RWPE1 (cell line): ENCODE measurements at regions not wholly inside any gene's neighbourhood (a gene's known extent, or its start where the extent isn't known, plus 50 kb on each side); places are given as distances from the start of the nearest gene placed in this dataset.

ENCODE experiments used
- CTCF ChIA-PET: fragments of 350-600 bp; sonication (Branson Sonifier 250); formaldehyde crosslinking; extraction: SDS; loops from one replicate; lab custom pipeline; 2021; lab: Yijun Ruan, JAX
- POLR2A ChIA-PET: fragments of 400-600 bp; formaldehyde crosslinking; extraction: SDS; loops from one replicate; lab custom pipeline; 2020; ENCODE audit warnings: antibody characterized with exemption; ENCODE audit not compliant: low non-redundant PET; lab: Yijun Ruan, JAX
- DNase-seq: peaks from one replicate; pipeline ENCODE4 v3.0.0; 2012; ENCODE audit warnings: low spot score
- H3K27ac ChIP-seq: fragments of 450-650 bp; 2 replicates; pipeline ENCODE4 v1.5.1; 2017
- TF ChIP-seq, protein P1 (sequence below): fragments of 450-650 bp; conservative IDR thresholded peaks from 2 replicates; pipeline ENCODE4 v1.5.1; 2017; ENCODE audit warnings: low read depth, mild to moderate bottlenecking

DNA sequence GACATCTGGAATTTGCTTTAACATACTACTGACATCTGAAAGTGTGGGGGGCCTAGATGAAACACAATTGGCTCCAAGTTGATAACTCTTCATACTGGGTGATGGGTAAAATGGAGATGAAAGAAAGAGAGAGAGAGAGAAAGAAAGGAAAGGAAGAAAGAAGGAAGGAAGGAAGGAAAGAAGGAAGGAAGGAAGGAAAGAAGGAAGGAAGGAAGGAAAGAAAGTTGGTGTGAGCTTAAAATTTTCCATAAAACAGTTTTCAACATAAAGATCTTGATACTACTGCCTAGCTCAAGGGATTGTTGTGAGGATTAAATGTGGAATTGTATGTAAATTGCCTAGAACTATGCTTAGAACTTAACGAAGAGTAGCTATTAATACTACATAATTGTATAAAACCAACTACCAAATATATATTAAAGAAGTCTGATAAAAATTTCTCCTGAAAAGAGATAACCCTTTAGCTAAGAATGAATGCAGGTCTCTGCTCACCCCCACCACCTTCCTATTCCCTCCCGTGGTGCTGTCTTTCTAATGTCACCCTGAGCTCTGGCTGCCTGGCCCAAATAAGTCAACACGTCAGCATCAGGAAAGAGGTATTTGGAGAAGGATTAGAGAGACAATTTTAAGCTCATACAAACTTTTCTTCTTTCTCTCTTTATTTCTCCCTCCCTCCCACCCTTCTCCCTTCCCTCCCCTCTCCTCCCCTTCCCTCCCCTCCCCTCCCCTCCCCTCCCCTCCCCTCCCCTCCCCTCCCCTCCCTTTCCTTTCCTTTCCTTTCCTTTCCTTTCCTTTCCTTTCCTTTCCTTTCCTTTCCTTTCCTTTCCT, 89.3 kb upstream of the SGIP1 start:
- TF ChIP-seq, protein P1, sequence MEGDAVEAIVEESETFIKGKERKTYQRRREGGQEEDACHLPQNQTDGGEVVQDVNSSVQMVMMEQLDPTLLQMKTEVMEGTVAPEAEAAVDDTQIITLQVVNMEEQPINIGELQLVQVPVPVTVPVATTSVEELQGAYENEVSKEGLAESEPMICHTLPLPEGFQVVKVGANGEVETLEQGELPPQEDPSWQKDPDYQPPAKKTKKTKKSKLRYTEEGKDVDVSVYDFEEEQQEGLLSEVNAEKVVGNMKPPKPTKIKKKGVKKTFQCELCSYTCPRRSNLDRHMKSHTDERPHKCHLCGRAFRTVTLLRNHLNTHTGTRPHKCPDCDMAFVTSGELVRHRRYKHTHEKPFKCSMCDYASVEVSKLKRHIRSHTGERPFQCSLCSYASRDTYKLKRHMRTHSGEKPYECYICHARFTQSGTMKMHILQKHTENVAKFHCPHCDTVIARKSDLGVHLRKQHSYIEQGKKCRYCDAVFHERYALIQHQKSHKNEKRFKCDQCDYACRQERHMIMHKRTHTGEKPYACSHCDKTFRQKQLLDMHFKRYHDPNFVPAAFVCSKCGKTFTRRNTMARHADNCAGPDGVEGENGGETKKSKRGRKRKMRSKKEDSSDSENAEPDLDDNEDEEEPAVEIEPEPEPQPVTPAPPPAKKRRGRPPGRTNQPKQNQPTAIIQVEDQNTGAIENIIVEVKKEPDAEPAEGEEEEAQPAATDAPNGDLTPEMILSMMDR: no peak
- CTCF ChIA-PET: interaction anchor here (1.2 to 2.4 kb wide), 4 partner anchors 9 to 199 kb away, joined by 4 to 12 read pairs (median 5); no protein-coding TSS in a partner anchor
- DNase-seq: no peak
- POLR2A ChIA-PET: no interaction called here
- no peak overlapping the region for H3K27ac ChIP-seq

DNA sequence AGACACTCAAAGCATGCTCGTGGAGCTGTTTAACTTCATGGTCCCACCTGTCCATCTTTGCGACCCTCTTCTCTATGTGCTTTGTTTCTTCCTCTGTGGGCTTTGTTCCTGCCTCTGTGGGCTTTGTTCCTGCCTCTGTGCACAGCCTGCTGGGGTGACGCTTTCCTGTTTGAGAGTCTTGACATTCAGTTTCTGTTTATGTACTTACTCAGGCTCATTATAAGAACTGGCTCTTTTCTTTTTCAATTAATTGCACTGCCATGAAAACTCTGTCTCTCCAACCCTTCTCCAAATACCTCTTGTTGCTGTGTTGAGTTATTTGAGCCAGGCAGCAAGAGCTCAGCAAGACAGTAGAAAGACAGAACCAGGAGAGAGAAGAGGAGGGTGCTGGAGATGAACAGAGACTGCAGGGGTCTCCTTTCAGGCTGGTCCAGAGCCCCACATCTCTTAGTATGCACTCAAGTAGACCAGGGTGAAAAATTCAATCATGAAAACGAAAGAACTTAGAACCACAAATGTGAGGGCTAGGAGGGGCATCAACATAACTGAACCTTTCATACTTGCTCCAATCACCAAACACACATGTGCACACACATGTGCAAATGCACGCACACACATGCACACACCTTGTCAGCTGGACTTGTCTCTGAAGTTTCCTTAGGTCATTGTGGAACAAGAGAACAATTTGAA, 88.3 kb upstream of the SGIP1 start:
- DNase-seq: no peak
- ChIA-PET CTCF (interaction anchor here (0.6 to 2.4 kb wide), 16 partner anchors 8 to 486 kb away, joined by 3 to 17 read pairs (median 5); no protein-coding TSS in a partner anchor), POLR2A (interaction anchor here (0.7 kb wide), 1 partner anchor 11 kb away, joined by 3 read pairs; no protein-coding TSS in a partner anchor)
- TF ChIP-seq, protein P1: no peak
- H3K27ac ChIP-seq: no peak overlapping the region

DNA sequence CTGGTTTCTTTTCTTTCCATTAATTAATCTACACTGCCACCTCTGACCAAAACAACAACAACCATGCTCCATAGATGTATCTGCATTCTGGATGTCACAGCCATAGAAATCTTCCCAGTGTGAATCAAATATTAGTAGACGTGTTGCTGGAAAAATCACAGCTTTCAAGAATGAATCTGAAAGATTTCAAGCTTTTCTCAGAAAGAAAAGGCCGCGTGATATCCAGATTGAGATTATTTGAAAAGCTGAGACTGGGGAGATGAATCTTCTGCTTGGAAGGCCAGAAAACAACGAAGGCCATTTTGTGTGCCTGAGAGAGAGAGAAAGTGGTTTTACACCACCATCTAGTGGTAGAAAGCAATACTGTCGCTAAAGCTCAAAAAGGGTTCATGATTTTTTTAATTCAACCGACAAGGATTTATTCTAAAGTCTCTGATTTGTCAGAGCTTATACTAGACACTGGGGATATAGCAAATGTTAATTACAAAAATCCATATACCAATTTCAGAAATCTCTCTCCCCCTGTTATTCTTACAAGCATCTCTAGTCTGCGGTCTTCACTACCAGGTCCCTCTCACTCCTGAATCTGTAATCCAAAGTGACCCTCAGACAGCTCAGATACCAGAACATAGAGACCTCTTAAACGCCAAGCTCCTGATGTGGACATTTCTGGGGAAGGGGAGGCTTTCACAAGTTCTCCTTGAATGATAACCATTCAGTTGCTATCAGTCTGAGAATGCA, 87.5 kb upstream of the SGIP1 start:
- POLR2A ChIA-PET: interaction anchor here (0.7 kb wide), 1 partner anchor 12 kb away, joined by 3 read pairs; no protein-coding TSS in a partner anchor
- TF ChIP-seq, protein P1: peak; percentile 78
- DNase-seq: peak; percentile 64
- no peak overlapping the region for H3K27ac ChIP-seq
- CTCF ChIA-PET: interaction anchor here (0.6 to 2.4 kb wide), 22 partner anchors 9 to 1137 kb away, joined by 3 to 17 read pairs (median 5); partner anchors contain the start of gene DNAJC6

DNA sequence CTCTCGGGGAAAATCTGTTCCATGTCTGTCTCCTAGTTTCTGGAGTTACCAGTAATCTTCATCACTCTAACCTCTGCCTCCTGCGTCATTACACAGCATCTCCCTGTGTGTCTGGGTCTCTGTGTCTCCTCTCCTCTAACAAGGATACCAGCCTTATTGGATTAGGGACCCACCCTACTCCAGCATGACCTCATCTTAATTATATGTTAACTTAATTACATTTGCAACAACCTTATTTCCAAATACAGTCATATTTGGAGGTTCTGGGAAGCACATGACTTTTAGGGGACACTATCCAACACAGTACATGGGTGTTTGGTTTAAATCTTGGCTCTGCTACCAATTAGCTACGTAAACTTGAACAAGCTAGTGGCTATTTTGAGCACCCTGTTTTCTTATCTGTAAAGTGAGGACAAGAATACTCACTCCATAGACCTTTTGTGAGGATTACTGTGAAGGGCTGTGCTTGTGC, 83.9 kb upstream of the SGIP1 start:
- POLR2A ChIA-PET: no interaction called here
- CTCF ChIA-PET: interaction anchor here (0.6 kb wide), 1 partner anchor 15 kb away, joined by 5 read pairs; no protein-coding TSS in a partner anchor
- TF ChIP-seq, protein P1: no peak
- H3K27ac ChIP-seq: no peak overlapping the region
- no peak for DNase-seq

DNA sequence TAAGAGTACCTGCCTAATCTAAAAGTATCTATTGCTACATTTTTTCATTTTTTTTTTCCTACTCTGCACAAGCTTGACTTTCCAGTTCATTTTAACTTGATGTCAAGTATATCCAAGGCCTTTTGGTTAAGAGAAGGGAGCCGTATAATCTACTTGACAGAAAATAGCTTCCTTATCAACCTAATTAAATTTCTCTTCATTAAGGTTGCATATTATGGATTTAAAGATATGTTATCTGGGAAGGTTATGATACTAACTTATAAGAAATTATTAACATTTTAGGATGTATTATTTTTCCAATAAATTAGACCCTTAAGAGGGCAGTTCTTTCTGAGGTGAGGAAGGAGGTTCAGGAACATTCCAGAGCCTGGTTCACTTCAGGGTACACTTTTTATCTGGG, 83.1 kb upstream of the SGIP1 start:
- H3K27ac ChIP-seq: no peak overlapping the region
- CTCF ChIA-PET: interaction anchor here (0.8 kb wide), 1 partner anchor 208 kb away, joined by 3 read pairs; no protein-coding TSS in a partner anchor
- no peak for DNase-seq
- TF ChIP-seq, protein P1: no peak
- POLR2A ChIA-PET: no interaction called here

DNA sequence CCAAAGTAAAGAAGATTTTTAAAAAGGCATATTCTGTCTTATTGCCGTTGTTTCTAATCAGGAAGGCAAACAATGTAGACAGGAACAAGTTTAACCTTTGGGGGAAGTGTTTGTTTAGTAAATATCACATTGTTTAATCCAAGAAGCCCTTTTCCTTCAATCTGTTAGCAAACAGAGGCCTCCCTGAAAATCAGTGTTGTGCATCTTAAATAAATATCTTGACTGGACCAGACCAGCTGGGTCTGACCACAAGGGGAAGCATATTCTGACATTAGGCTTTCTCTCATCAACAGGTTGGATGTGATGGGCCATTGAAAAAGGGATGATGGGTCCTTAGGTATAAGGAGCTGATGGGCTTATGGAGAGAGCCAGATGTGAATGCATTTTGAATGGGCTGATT, 81.8 kb upstream of the SGIP1 start:
- POLR2A ChIA-PET: no interaction called here

More for the DNA sequence above, 81.8 kb upstream of the SGIP1 start:
- H3K27ac ChIP-seq: no peak overlapping the region
- TF ChIP-seq, protein P1: no peak
- no peak for DNase-seq
- CTCF ChIA-PET: interaction anchor here (0.7 kb wide), 1 partner anchor 223 kb away, joined by 3 read pairs; no protein-coding TSS in a partner anchor
